Activated CD8-positive, alpha-beta T cell treated with anti-CD3 and anti-CD28 coated beads for 36 hours (primary cell): ENCODE measurements at regions not wholly inside any gene's neighbourhood (a gene's known extent, or its start where the extent isn't known, plus 50 kb on each side); places are given as distances from the start of the nearest gene placed in this dataset.

ENCODE experiments used
- ATAC-seq: fragments of 200-7000 bp; cut with Tn5 transposase; one replicate; pipeline ENCODE4 v1.10.0; 2021; ENCODE audit warnings: mild to moderate bottlenecking, moderate library complexity
- CTCF ChIA-PET: fragments of 350-600 bp; sonication (Branson Sonifier 250); formaldehyde crosslinking; loops from one replicate; lab custom pipeline; 2021; ENCODE audit warnings: antibody characterized with exemption; lab: Charles Lee
- POLR2A ChIA-PET: fragments of 350-600 bp; sonication (Branson Sonifier 250); formaldehyde crosslinking; loops from one replicate; lab custom pipeline; 2021; ENCODE audit warnings: antibody characterized with exemption; lab: Charles Lee
- DNase-seq: peaks from one replicate; pipeline ENCODE4 v3.0.0-alpha.2; 2020
- H3K27ac Mint-ChIP-seq: one replicate; pipeline ENCODE4 v1.8.0; 2021; ENCODE audit warnings: mild to moderate bottlenecking, mixed read lengths
- H3K27me3 Mint-ChIP-seq: one replicate; pipeline ENCODE4 v1.8.0; 2021; ENCODE audit warnings: mixed read lengths
- H3K36me3 Mint-ChIP-seq: one replicate; pipeline ENCODE4 v1.8.0; 2021; ENCODE audit warnings: low read depth, mixed read lengths
- H3K4me1 Mint-ChIP-seq: one replicate; pipeline ENCODE4 v1.8.0; 2021; ENCODE audit warnings: low read depth, mixed read lengths
- H3K4me3 Mint-ChIP-seq: one replicate; pipeline ENCODE4 v1.8.0; 2021; ENCODE audit warnings: mild to moderate bottlenecking, moderate library complexity, mixed read lengths
- H3K9me3 Mint-ChIP-seq: one replicate; pipeline ENCODE4 v1.8.0; 2021; ENCODE audit warnings: mixed read lengths
- intact Hi-C: fragments of 100-400 bp; cut with micrococcal nuclease; formaldehyde crosslinking; loops from one replicate; pipeline ENCODE4 v1.10.0; 2022
- TF ChIP-seq, protein P1 (sequence below): fragments of 200-600 bp; IDR thresholded peaks from one replicate; pipeline ENCODE4 v1.8.0; 2022; ENCODE audit warnings: antibody characterized with exemption, mild to moderate bottlenecking

DNA sequence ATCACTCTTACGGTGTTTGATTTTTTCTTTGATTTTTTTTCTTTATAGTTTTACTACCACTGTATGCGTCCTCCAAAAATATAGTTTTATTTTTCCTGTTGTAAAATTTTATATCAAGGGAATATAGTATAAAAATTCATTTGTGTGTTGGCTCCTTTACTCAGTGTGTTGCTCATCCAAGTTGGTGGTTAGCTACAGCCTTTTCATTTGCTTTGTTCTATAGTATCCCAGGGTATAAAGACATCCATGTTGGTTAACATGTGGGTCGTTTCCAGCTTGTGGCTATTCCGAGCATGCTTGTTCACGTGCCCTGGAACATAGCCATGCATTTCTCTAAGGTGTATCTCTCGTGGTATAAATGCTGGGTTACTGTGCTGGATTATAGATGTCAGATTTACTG, 54.8 kb upstream of the DAB2 start:
- TF ChIP-seq, protein P1, sequence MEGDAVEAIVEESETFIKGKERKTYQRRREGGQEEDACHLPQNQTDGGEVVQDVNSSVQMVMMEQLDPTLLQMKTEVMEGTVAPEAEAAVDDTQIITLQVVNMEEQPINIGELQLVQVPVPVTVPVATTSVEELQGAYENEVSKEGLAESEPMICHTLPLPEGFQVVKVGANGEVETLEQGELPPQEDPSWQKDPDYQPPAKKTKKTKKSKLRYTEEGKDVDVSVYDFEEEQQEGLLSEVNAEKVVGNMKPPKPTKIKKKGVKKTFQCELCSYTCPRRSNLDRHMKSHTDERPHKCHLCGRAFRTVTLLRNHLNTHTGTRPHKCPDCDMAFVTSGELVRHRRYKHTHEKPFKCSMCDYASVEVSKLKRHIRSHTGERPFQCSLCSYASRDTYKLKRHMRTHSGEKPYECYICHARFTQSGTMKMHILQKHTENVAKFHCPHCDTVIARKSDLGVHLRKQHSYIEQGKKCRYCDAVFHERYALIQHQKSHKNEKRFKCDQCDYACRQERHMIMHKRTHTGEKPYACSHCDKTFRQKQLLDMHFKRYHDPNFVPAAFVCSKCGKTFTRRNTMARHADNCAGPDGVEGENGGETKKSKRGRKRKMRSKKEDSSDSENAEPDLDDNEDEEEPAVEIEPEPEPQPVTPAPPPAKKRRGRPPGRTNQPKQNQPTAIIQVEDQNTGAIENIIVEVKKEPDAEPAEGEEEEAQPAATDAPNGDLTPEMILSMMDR: no peak
- CTCF ChIA-PET: no interaction called here
- POLR2A ChIA-PET: no interaction called here
- no peak overlapping the region for H3K4me3 Mint-ChIP-seq
- H3K36me3 Mint-ChIP-seq: no peaks in the 10 kb centered on the region
- ATAC-seq (no peak), DNase-seq (no peak)
- H3K9me3 Mint-ChIP-seq: no peaks in the 10 kb centered on the region
- intact Hi-C loops: no loop called here
- peaks cover 4% of the 10 kb centered on the region for H3K27me3 Mint-ChIP-seq
- no peaks in the 10 kb centered on the region for H3K4me1 Mint-ChIP-seq
- H3K27ac Mint-ChIP-seq: no peak overlapping the region

DNA sequence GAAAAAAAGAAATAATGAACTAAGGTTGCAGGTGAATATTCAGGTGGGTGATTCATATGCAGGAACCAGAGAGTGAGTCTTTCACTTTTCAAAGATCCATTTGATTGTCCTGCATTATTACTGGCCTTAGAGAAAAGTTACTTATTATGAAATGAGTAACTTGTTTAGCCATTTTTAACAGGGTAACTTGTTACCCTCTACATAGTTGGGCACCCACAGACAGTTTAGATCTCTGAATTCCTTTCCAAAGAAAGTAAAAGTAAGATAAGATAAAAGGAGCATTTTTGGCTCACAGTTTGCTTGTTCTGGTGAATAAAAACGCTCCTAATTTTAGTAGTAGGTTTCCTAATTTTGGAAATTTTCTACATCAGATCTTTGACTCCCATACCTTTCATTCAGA, 54.1 kb upstream of the DAB2 start:
- H3K4me1 Mint-ChIP-seq: no peaks in the 10 kb centered on the region
- peaks cover 4% of the 10 kb centered on the region for H3K27me3 Mint-ChIP-seq
- H3K4me3 Mint-ChIP-seq: no peak overlapping the region
- H3K36me3 Mint-ChIP-seq: no peaks in the 10 kb centered on the region
- DNase-seq (no peak), ATAC-seq (no peak)
- H3K9me3 Mint-ChIP-seq: no peaks in the 10 kb centered on the region
- ChIA-PET CTCF (no interaction called here), POLR2A (interaction anchor here (0.6 kb wide), 1 partner anchor 18 kb away, joined by 3 read pairs; no protein-coding TSS in a partner anchor)
- TF ChIP-seq, protein P1: no peak
- H3K27ac Mint-ChIP-seq: no peak overlapping the region
- intact Hi-C loops: no loop called here

DNA sequence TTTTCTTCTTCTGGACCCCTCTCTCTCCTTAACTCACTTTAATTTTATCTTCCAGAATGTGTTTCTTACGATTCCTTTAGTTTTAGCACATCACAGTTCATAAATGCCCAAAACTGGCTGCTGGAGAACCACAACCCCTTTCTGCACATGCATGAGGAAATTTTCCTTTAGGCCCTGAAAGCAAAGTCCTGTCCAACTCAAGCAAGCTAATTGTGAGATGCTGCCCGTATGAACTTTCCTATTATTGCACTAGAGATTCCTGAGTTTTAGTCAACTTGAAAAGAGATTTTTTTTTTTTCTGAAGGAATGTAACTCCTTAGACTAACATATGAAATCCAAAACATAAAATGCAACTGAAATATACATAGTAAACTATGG, 52.1 kb upstream of the DAB2 start:
- no peak overlapping the region for H3K27ac Mint-ChIP-seq
- no peak for ATAC-seq
- H3K4me3 Mint-ChIP-seq: no peak overlapping the region
- no peaks in the 10 kb centered on the region for H3K36me3 Mint-ChIP-seq
- no peaks in the 10 kb centered on the region for H3K4me1 Mint-ChIP-seq
- peaks cover 4% of the 10 kb centered on the region for H3K27me3 Mint-ChIP-seq
- intact Hi-C loops: no loop called here
- ChIA-PET POLR2A (interaction anchor here (0.9 kb wide), 1 partner anchor 8 kb away, joined by 3 read pairs; no protein-coding TSS in a partner anchor), CTCF (interaction anchor here (1.0 to 2.6 kb wide), 2 partner anchors 10 to 100 kb away, joined by 3 to 15 read pairs; no protein-coding TSS in a partner anchor)
- DNase-seq: no peak
- TF ChIP-seq, protein P1: no peak
- no peaks in the 10 kb centered on the region for H3K9me3 Mint-ChIP-seq

DNA sequence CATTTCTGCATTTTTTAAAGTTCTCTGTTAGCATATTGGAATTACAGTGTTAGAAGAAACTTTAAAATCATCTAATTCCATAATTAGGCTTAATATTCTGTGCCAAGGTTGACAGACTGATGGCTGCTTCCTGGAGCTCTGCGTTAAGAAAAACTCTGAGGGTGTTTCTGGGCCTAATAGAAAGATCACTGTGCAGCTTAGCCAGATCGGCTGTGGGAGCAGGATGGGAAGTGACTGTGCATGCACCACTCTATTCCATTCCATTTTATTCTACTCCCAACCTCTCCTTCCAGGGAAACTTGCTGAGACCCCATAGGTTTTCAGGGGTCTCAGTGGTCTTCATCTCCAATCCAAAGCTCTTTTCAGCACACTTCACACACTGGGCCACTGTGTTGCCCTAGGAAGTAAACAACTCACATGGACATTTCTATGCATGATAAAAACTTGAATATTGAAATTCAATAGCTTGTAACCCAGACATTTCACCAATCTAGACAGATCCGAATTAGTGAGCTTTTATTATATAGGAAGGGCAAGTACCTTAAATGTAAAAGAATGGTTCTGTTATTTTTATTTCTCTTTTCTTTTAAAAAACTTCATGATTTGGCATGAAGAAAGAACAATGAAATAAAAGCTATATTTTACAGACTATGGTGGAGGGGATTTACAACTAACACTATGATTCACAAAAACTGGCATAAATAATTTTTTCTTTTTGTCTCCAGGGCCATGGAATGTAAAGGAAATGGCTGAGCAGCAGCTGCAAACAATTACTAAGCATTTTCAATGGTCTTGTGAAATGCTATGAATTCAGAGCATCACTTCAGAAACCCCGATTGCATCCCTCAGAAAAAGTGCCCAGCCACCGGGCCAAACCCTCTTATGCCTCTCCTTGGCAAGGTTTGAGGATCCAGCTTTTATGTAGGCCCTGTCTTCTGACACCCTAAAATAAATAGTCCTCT, 51.4 kb upstream of the DAB2 start:
- H3K27me3 Mint-ChIP-seq: peaks cover 6% of the 10 kb centered on the region
- intact Hi-C loops: no loop called here
- H3K36me3 Mint-ChIP-seq: no peaks in the 10 kb centered on the region
- H3K4me1 Mint-ChIP-seq: no peaks in the 10 kb centered on the region
- ChIA-PET POLR2A (interaction anchor here (0.7 to 0.9 kb wide), 2 partner anchors 9 to 62 kb away, joined by 3 read pairs; no protein-coding TSS in a partner anchor), CTCF (interaction anchor here (1.0 to 2.6 kb wide), 4 partner anchors 11 to 99 kb away, joined by 3 to 15 read pairs (median 3); partner anchors contain the start of gene DAB2)
- DNase-seq (no peak), ATAC-seq (no peak)
- H3K27ac Mint-ChIP-seq: no peak overlapping the region
- no peaks in the 10 kb centered on the region for H3K9me3 Mint-ChIP-seq
- TF ChIP-seq, protein P1: no peak
- H3K4me3 Mint-ChIP-seq: no peak overlapping the region

DNA sequence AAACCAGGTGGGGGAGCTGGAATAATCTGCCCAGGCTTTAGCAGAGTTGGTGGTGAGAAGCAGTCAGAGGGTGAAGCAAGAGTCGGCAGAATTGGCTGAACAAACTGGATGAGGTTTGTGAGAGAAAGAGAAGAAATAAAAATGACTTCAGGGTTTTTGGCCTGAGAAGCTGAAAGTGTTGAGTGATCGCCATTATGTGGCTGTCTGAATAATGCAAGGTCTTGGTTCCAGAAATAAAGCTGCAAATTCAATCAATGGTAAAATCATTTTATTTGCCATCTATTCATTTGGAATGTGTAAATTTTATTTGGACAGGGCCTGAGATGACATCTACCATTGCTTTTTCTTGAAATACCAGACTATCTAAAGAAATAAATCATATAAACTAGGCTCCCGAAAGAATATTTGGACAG, 50.4 kb upstream of the DAB2 start:
- TF ChIP-seq, protein P1: no peak
- ChIA-PET POLR2A (no interaction called here), CTCF (interaction anchor here (1.0 to 2.6 kb wide), 2 partner anchors 72 to 98 kb away, joined by 3 to 15 read pairs; no protein-coding TSS in a partner anchor)
- DNase-seq (no peak), ATAC-seq (no peak)
- H3K27me3 Mint-ChIP-seq: peaks cover 7% of the 10 kb centered on the region
- no peak overlapping the region for H3K4me3 Mint-ChIP-seq
- no peaks in the 10 kb centered on the region for H3K36me3 Mint-ChIP-seq
- H3K4me1 Mint-ChIP-seq: no peaks in the 10 kb centered on the region
- no peak overlapping the region for H3K27ac Mint-ChIP-seq
- no peaks in the 10 kb centered on the region for H3K9me3 Mint-ChIP-seq
- intact Hi-C loops: no loop called here
